Cerebellar nuclear complex (tissue), 1 donor: ENCODE measurements at regions not wholly inside any gene's neighbourhood (a gene's known extent, or its start where the extent isn't known, plus 50 kb on each side); places are given as distances from the start of the nearest gene placed in this dataset.
"Not testable (repeated sequence)": the region's sequence is repeated elsewhere in the genome, so short reads cannot be mapped to it uniquely, and the experiment has no call there.

ENCODE experiments used
- DNase-seq, 2 experiments: peaks; one replicate each; lab custom pipeline; 2025; lab: John Stamatoyannopoulos, UW

- no peak for DNase-seq
These were observed 57.6 kb downstream of the JRKL start for GRCh38 chr11:96447208-96448110.

GRCh38 chr11:96448225-96448624 lies 58.4 kb downstream of the JRKL start:
- DNase-seq: no peak

GRCh38 chr11:96456111-96456510 lies 66.3 kb downstream of the JRKL start:
- no peak for DNase-seq

GRCh38 chr11:96459751-96460150 lies 69.9 kb downstream of the JRKL start:
- DNase-seq: peak in 1 of 2 experiments; percentile 27

- no peak for DNase-seq
These were observed 72.1 kb downstream of the JRKL start for GRCh38 chr11:96461871-96462270.

- peak; percentile 1 to 64 for DNase-seq
These were observed 75.0 kb downstream of the JRKL start for GRCh38 chr11:96464700-96465307.

- peak in 1 of 2 experiments; percentile 2 for DNase-seq
These were observed 75.7 kb downstream of the JRKL start for GRCh38 chr11:96465512-96465911.

- DNase-seq: no peak
These were observed 76.8 kb downstream of the JRKL start for GRCh38 chr11:96466607-96467006.

- no peak for DNase-seq
These were observed 80.0 kb downstream of the JRKL start for GRCh38 chr11:96469776-96470175.

GRCh38 chr11:96470521-96470920 lies 80.7 kb downstream of the JRKL start:
- DNase-seq: no peak

GRCh38 chr11:96472085-96472484 lies 82.3 kb downstream of the JRKL start:
- DNase-seq: no peak

GRCh38 chr11:96474263-96474662 lies 84.5 kb downstream of the JRKL start:
- no peak for DNase-seq

- DNase-seq: no peak
These were observed 91.4 kb downstream of the JRKL start for GRCh38 chr11:96481204-96481603.

GRCh38 chr11:96481771-96482170 lies 92.0 kb downstream of the JRKL start:
- DNase-seq: no peak

GRCh38 chr11:96482193-96482592 lies 92.4 kb downstream of the JRKL start:
- no peak for DNase-seq

- DNase-seq: no peak
These were observed 93.7 kb downstream of the JRKL start for GRCh38 chr11:96483374-96483955.

- no peak for DNase-seq
These were observed 94.5 kb downstream of the JRKL start for GRCh38 chr11:96484361-96484760.

- no peak for DNase-seq
These were observed 97.2 kb downstream of the JRKL start for GRCh38 chr11:96486890-96487611.

- DNase-seq: not testable (repeated sequence)
These were observed 99.1 kb downstream of the JRKL start for GRCh38 chr11:96488911-96489310.

GRCh38 chr11:96500440-96500839 lies 110.6 kb downstream of the JRKL start:
- DNase-seq: no peak

- DNase-seq: no peak
These were observed 116.2 kb downstream of the JRKL start for GRCh38 chr11:96506041-96506440.

GRCh38 chr11:96506953-96507354 lies 117.1 kb downstream of the JRKL start:
- no peak for DNase-seq
